ENCODE measurements at regions not wholly inside any gene's neighbourhood (a gene's known extent, or its start where the extent isn't known, plus 50 kb on each side); places are given as distances from the start of the nearest gene placed in this dataset.
"Not testable (repeated sequence)": the region's sequence is repeated elsewhere in the genome, so short reads cannot be mapped to it uniquely, and the experiment has no call there.

DNA sequence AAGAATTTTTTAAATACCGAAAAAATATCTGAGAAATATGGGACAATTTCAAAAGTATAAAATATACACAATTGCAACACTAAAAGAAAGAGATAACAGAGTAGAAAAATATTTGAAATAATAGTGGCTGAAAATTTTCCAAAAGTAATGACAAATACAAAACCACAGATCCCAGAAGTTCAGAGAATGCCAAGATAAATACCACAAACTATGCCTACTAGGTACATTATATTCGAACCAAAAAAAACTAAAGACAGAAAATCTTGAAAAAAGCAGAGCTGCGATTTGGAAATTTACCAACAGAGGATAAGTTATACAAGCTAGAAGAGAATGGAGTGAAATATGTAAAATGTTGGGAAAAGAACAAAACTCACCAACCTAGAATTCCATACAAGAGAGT is 191.3 kb upstream of the ELAC2 start:
- no peak for DNase-seq (ENCODE audit: low read depth)

DNA sequence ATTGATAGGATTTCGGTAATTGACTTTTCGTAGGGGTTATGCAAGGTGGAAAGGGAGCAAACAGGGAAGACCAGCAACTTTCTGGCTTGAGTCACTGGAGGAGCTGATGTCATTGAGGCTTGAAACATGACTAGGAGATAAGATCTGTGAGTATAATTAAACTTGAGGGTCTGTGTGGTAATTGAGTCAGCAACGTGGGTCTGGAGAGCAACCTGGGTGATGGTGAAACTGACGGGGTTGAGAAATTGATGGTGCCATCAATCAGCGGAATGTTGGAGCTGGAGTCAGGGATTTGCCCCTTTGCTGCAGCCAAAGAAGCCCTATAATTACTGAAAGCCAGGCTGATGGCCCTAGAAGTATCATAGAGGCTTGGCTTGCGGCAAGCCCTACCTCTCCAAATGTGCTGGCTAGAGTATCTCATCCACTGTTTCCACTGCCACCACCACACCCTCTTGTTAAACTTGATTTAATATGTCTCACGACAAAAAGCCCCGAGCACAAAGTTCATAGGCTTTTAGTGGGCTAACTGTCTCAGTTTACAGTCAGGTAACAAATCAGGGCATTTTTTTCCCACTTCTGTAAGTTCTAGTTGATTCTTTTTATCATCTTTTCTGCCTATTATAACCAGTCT is 186.9 kb upstream of the ELAC2 start:
- DNase-seq (ENCODE audit: low read depth) = no peak

DNA sequence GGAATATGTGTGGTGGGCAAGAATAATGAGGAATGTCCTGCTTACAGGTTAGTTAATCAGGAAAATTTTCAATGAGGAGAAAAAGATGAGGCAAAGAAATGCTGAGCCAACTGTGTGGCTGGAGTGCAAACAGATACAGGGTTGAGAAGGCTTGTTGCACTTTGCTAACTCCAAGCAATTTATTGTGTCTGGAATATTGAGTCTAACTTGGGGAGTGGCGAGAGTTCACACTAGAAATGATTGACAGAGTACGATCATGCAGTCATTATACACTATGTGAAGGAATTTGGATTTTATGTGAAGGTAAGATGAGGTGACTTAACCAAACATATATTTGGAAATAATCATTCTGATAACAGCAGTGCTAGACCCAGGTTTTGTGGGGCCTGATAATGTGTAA is 185.0 kb upstream of the ELAC2 start:
- no peak for DNase-seq (ENCODE audit: low read depth)

DNA sequence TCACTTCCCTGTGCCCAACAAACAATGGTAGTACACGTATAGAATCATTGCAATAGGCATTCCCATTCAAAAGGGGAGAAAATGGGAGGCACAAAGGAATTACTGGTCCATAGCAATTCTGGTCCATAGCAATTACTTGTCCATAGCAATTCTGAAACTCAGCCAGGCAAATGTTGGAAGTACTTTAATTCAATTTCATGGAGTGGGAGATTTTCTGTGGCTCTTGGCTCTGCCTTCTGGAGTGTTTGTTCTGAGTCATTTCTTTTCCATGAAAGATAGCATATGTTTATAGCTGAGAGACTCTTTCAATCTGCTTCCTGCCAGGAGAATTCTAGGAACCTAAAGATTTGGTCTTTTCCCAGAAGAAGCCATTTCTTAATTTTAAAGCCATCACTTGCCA is 182.8 kb upstream of the ELAC2 start:
- DNase-seq (ENCODE audit: low read depth) = no peak

DNA sequence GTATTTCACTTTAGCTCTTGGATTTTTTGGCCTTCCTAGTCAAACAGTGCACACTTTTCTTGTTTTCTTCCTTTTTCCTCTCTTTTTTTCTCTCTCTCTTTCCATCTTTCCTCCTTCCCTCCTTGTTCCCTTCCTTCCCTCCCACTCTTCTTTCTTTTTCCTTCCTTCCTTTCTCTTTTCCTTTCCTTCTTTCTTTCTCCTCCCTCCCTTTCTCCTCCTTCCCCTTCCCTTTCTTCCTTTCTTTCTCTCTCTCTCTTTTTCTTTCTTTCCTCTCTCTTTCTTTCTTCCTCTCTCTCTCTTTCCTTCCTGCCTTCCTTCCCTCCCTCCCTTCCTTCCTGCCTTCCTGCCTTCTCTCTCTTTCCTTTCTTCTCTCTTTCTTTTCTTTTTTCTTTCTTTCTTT is 181.6 kb upstream of the ELAC2 start:
- DNase-seq (ENCODE audit: low read depth) = no peak

DNA sequence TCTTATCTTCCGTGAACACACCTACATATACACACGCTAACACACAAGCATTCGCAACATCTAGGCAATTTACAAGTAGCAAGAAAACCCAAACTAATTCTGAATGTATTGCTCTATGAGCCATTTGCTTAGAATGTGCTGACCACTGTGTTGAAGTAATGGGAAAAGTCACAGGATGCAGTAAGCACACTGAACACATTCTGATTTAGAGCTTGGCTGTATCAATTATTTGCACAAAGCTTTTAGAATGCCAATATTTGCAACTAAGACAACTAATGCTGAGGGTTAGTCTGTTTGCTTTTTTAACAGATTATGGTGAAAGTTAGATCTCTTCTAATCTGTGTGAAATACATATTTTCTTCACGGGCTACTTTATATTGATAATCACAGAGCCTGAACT is 179.8 kb upstream of the ELAC2 start:
- DNase-seq (ENCODE audit: low read depth) = no peak

DNA sequence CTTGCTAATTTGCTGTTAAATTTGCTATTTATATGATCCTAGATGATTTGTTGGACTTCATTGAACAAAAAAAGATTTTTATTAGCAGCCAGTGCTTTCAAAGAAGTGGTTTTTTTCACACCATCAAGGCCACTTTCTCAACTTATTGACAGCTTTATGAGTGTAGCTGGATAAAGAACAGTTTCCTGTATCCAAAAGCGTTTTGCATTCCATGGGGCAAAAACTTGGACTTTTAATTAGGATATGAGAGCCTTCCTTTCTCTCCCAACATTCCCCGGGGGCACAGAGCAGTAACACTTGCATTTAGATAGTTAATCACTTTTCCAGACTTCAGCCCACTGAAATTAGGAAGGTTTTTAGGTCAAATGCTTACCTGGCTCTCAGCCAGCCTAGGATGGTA is 177.1 kb upstream of the ELAC2 start:
- DNase-seq (ENCODE audit: low read depth) = no peak

DNA sequence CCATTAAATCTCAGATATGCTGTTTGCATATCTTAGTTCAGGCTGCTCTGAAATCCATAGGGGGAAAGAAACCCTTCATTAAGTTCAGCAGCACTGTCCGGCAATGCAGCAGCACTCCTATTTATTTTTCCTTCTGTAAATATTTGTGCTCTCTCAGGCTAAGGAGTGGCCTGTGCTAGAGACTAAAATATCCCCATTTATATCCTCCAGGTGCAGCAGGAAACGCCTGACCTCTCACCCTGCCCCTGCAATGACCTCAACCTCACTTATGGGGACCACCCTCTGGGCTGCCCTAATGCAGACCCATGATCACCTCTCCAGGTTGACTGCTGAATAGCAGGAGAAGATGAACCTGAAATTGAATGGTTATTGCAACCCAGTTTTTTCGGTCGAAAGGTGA is 165.0 kb upstream of the ELAC2 start:
- DNase-seq (ENCODE audit: low read depth) = no peak

DNA sequence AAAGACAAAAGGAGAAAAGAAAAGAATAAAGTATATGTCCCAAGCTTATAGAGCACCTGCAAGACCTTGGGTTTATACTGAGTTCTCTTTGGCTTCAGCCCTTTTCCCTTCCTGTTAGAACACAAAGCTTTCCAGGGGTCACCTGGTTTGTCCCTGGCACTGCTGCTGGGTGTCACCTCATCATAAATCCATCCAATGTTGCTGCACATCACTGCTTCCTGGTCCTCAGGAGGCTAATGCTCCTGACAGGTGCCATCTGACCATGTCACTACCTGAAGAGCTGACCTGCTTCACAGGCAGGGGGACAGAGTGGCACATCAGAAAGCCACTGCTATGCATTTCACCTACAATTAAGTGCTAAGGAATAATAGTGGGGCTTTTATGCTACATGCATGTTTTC is 164.6 kb upstream of the ELAC2 start:
- no peak for DNase-seq (ENCODE audit: low read depth)

DNA sequence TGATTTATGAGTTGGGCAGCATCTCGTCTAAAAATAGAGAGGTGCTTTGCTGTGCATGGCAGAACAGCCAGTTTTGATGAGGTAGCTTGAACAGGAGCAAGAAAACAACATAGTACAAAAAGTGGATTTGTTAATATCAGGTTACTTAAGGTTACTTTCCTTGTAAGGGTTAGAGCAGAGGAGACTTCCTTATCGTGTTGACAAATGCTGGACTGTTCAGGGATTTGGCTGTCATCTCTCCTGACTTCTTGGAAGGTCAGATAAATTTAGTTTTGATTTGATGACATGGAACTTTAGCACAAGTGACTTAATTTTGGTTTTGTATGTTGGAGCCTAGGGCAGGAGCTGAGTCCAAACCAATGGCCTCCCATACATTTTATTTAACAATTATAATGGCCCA is 163.9 kb upstream of the ELAC2 start:
- no peak for DNase-seq (ENCODE audit: low read depth)

DNA sequence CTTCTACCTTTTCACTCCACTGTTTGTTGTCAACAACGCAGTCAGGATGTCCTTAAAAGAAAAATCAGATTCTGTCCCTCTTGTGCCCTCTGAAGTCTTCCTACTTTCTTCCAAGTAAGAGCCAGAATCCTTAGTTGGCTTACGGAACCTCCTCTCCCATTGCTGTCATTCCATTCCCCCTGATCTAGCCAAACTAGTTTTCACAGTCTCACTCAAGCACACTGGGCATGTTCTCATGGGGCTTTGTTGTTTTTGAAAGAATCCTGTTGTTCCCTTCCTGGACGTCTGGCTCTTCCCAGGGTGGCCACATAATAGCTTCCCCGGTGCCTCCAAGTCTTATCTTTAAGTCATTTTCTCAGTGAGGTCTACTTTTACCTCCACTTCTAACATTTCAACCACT is 158.6 kb upstream of the ELAC2 start:
- no peak for DNase-seq (ENCODE audit: low read depth)

DNA sequence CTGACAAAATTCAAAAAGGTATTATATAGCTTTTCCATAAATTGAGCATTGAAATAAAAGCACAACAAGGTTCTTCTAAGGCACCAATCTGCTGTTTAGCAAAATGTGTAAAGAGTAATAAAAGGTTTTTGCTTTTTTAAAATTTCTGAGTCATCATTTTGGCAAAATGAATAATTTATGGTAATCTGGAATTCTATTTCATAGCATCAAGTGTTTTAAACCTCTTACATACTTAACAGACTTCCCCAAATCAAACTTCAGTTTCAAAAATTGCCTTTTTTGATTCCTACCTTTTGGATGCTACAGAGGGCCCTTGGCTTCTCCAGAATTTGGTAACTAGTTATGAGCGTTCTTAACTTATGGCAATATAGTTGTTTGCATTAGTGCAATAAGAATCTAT is 154.0 kb upstream of the ELAC2 start:
- DNase-seq (ENCODE audit: low read depth) = no peak

DNA sequence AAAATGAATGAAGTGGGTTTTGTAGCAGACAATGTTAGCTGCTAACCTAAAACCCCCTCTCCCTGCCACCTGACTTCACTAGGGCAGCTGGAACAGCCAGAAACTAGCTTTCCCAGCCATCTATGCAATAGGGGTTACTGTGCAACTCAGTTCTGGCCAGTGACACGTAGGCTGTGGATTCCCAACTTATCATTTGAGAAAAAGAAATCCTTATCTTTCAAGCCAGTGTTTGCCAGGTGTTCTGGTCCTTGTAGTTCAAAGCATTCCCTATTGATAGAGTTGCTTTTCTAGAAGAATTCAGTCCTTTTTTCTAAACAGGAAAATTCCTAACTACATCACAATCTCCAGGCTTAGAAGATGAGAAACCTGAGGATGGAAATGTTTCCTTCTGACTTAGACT is 144.5 kb upstream of the ELAC2 start:
- no peak for DNase-seq (ENCODE audit: low read depth)

DNA sequence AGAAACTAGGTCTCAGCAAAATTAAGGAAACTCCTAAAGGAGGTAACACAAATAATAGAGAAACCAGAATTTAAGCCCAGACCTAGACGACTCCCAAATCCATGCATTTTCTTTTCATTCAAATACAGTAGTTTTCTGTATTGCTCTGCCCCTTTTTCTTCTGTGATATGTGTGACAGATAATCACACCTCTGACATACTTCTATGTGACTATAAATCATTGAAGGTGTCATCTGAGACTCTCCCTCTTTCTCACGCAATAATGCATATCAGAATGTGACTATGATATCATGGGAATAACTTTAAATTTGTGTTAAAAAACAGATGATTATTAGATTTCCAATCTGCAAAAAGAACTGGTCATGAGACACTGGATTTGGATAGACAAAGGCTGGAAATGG is 143.0 kb upstream of the ELAC2 start:
- DNase-seq (ENCODE audit: low read depth) = no peak

DNA sequence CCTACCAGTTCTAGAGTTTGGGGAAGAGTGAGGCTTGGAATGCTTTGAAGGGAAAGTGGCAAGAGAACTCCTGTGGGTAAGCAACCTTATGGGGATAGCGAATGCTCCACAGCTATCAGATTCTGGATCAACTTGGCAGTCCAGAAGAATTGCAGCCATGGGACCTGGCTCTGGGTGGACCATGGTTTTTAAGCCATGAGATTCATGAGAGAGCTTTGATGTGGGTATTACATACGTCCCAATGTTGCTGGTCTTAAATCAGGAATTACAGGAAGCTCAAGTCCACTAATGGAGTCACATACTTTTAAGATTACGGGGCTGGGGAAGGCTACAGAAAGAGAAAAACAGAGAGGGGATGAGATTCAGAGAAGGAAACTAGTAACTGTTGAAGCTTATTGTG is 142.5 kb upstream of the ELAC2 start:
- no peak for DNase-seq (ENCODE audit: low read depth)

DNA sequence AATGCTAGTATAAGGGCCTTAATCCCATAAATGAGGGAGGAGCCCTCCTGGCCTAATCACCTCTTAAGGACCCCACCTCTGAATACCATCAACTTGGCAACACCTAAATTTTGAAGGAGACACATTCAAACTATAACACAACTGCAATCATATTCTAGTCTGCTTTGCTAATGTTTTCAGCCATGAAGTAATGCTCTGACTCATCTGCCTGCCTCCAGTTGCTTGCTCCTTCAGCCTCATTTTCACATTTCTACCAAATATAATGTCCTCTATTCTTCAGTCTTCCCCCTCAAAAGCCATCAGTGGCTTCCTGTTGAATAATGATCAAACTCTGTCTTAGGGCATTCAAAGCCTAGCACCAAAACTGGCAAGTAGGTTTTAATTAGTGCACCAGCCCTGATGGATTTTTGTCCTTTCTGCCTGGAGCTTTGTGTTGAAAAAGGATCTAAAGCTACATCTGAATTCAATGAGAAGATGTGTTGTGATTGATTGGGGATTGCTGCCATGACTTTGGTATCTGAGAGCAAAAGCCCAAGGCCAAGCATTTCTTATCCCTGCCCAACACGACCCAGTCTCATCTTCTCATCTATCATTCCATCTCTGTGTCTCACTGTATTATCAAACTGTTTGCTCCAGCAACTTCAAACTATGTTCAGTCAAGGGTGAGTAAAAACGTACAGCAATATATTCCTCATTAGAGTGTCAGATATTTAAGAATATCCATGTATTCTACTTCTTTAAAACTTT is 140.8 kb upstream of the ELAC2 start:
- no peak for DNase-seq (ENCODE audit: low read depth)

DNA sequence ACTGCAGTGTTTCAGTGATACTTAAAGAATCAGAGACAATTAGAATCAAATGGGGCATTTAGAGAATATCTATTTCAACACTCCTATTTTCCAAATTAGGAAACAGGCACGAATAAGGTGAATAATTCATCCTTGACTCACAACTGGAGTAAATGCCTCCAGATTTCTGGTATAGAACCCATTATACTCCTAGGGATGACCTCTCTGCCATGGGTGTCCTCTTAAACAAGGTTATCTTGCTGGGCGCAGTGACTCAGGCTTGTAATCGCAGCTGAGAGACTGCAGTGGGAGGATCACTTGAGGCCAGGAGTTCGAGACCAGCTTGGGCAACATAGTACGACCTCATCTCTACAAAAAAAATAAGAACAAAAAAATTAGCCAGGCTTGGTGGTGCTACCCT is 139.8 kb upstream of the ELAC2 start:
- DNase-seq (ENCODE audit: low read depth) = no peak

DNA sequence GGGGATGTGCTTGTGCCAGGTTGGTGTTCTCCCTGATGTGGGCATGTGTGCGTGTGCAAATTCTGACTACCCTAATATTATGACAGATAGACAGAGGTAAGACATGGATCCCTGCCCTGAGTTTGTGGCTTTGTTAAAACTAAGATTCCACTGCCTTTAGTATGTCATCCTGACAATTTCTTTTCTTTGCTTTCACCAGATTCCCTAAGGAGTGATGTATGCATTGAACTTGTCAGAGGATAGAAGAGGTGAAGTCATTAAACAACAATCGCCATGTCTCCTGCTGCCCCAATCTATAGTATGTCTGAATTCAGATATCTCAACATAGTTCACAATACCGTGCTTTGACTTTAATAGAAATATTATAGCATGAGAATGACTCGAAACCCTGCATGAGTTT is 137.1 kb upstream of the ELAC2 start:
- DNase-seq (ENCODE audit: low read depth) = no peak

DNA sequence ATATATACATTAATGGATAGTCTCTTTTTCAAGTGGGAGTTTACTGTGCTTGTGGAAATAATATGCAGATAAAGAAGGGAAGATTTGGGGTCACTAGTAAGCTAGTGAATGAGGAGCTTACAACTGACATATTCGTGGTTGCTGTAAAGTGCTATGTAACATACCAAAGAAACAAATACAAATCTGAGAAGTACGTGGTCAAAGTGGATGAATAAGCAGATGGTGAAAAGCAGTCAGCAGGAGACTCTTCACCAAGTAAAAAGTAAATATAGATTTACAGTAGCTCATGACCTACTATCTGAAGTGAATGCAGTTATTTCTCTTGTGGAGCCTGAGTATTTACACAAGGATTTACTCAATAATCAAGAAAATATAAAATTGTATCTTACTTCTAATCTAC is 136.6 kb upstream of the ELAC2 start:
- no peak for DNase-seq (ENCODE audit: low read depth)

DNA sequence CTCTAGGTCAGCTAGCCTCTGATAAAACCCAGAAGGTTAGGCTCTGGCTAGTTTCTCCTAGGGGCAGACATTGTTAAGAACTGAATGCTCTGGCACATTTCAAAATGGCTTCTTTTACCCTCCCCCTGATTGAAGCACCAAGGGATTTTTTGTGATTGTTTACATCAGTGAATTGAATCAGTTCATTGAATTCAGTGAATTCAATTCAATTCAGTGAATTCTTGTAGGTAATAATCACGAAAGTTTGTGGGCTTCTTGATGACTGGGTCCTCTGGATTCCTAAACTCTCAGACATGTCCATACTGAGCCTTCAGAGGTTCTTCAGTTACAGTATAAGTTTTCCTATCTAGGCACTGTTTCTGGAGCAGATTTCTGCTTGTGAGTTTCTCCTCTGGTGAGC is 135.2 kb upstream of the ELAC2 start:
- DNase-seq (ENCODE audit: low read depth) = peak; percentile 37

DNA sequence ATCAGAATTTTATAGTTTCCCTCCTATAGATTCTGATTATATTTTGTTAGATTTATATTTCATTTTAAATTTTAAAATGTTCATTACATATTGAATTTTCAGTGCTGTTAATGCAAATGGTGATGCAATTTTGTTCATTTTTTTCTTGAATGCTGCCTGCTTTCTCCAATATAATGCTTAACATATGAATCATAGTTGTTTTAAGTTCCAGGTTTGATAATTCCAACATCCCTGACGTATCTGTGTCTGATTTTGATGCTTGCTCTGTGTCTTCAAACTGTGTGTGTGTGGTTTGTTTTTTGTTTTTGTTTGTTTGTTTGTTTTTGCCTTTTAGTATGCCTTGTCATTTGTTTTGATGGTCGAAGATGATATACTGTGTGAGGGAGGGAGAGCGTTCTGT is 134.7 kb upstream of the ELAC2 start:
- no peak for DNase-seq (ENCODE audit: low read depth)

DNA sequence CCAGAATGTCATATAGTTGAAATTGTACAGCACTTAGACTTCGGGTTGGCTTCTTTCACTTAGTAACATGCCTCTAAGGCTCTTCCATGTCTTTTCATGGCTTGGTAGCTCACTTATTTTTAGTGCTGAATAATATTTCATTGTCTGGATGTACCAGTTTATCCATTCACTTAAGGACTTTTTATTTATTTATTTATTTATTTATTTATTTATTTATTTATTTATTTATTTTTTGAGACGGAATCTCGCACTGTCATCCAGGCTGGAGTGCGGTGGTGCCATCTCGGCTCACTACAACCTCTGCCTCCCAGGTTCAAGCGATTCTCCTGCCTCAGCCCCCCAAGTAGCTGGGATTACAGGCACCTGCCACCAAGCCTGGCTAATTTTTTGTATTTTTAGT is 132.9 kb upstream of the ELAC2 start:
- DNase-seq (ENCODE audit: low read depth) = not testable (repeated sequence)

DNA sequence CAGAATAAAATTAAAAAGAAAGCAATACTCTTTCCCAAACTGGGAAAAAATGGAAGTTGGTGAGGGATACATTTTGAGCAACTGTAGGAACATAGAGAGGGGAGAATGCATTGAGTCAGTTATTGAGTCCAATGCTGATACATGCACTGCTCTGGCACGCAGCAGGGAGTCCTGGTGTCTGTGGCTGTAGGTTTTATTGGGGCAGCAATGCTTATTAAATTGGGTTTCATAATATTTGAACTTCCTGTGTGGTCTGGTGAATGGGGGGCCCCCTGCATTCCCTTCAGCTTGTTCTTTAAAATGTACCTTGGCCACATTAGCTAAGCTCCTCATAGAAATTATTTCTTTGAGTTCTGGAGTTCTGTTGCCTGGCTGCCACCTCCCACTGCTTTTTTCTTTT is 125.2 kb upstream of the ELAC2 start:
- DNase-seq (ENCODE audit: low read depth) = no peak

DNA sequence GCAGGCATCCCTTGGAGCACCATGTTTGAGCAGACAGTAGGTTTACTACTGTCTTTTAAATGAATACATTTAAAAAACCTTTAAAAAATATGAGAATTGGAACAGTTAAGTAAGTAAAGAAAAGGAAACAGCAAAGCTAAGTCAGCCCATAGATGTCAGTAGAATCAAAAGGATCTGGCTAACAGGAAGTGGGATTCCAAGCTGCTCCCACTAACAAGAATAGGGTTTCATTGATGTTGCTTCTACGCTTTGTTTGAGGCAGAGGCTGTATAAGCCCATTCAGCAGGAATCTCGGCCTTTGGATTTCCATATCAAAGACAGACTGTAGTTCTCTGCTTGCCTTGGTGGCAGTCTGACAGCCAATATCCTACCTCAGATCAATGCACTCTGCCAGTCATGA is 122.9 kb upstream of the ELAC2 start:
- no peak for DNase-seq (ENCODE audit: low read depth)
